HAP-1 (cell line): ENCODE measurements at regions not wholly inside any gene's neighbourhood (a gene's known extent, or its start where the extent isn't known, plus 50 kb on each side); places are given as distances from the start of the nearest gene placed in this dataset.
"Not testable (repeated sequence)": the region's sequence is repeated elsewhere in the genome, so short reads cannot be mapped to it uniquely, and the experiment has no call there.

Source experiments
- DNase-seq, 2 experiments: peaks; one replicate each; pipeline ENCODE4 v3.0.0-alpha.2; 2016 to 2020; ENCODE audit warnings: low spot score in 2 of 2
- H3K27me3 ChIP-seq: fragments of 250-450 bp; sonication (Bioruptor Pico); 2 replicates; pipeline ENCODE4 v1.5.1; 2020; ENCODE audit warnings: low read depth, mild to moderate bottlenecking, moderate library complexity
- H3K36me3 ChIP-seq: fragments of 250-450 bp; sonication (Bioruptor Pico); replicated peaks from 2 replicates; pipeline ENCODE4 v1.5.1; 2020; ENCODE audit warnings: mild to moderate bottlenecking
- H3K4me1 ChIP-seq: fragments of 250-450 bp; sonication (Bioruptor Pico); 2 replicates; pipeline ENCODE4 v1.5.1; 2020; ENCODE audit warnings: mild to moderate bottlenecking
- H3K4me3 ChIP-seq: fragments of 250-450 bp; sonication (Bioruptor Pico); 2 replicates; pipeline ENCODE4 v1.5.1; 2020; ENCODE audit warnings: mild to moderate bottlenecking, moderate library complexity
- H3K9me3 ChIP-seq: fragments of 250-450 bp; sonication (Bioruptor Pico); 2 replicates; pipeline ENCODE4 v1.5.1; 2020; ENCODE audit warnings: mild to moderate bottlenecking, moderate library complexity
- in situ Hi-C: fragments of 300-500 bp; cut with MboI; formaldehyde crosslinking; loops from 3 replicates; pipeline ENCODE4 v1.14.3; 2020; ENCODE audit warnings: low sequenced_read_pairs, inconsistent platforms, mixed read lengths

DNA sequence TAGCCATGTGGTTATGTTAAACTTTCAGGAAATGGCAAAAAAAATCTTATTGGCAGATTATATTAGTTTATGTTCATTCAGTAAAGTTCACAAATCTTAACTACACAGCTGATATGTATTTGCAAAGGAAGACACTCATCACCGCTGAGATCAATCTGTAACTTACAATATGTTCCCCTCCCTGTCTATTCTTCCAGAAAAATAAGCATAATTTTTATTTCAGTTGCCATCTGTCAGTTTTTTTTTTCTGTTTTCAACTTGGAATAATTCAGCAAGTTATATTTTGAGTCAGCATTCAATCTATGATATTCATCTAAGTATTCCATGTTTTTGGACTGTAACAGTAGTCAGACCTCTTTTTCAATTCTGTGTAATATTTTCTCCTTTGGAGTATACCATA, 1019.9 kb upstream of the PTPRD start:
- Histone ChIP-seq H3K4me3 (no peak overlapping the region), H3K4me1 (no peaks in the 10 kb centered on the region), H3K9me3 (no peaks in the 10 kb centered on the region; the same call in 1 of the 2 replicates), H3K36me3 (no peaks in the 10 kb centered on the region), H3K27me3 (no peaks in the 10 kb centered on the region)
- in situ Hi-C loops: no loop called here
- DNase-seq: no peak

DNA sequence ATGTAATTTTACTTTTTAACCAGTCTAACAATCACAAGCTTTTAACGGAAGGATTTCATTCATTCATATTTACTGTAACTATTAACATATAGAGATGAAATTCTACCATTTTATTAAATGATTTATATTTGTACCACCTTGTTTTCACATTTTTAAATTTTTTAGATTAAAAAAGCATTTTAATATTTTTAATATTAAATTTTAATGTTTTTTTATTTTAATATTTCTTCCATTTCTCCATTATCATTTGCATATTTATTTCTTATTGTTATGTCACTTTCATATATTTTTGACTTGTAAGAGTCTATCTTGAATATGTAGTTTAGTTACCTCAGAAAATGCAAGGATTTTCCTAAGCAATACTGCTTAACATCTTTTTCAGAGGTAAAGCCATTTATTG, 1034.0 kb upstream of the PTPRD start:
- no peaks in the 10 kb centered on the region; the same call in 1 of the 2 replicates for H3K9me3 ChIP-seq
- in situ Hi-C loops: no loop called here

DNA sequence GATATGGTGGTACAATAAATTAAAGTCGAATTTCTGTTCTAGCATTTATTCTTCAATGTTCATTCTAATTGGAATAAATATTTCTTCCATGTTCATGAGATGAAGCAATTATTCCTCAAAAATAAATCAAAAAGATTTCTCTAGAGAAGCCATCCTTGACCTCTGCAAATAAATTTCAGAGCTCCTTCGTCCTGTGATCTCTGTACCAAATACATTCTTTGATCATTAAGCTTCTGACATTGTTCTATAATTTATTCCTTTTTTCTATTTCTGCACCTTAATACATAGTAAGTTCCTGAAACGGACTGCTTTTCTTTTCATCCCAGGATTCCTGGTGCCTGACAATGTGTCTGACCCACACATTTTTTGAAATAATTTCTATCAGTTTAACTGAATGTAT, 1039.3 kb upstream of the TYRP1 start:
- H3K4me1 ChIP-seq: no peaks in the 10 kb centered on the region
- no peaks in the 10 kb centered on the region for H3K36me3 ChIP-seq
- H3K27me3 ChIP-seq: no peaks in the 10 kb centered on the region
- no peaks in the 10 kb centered on the region for H3K9me3 ChIP-seq
- DNase-seq: no peak
- in situ Hi-C loops: no loop called here
- no peak overlapping the region for H3K4me3 ChIP-seq

More for the DNA sequence above, 1034.0 kb upstream of the PTPRD start:
- H3K36me3 ChIP-seq: no peaks in the 10 kb centered on the region
- H3K4me1 ChIP-seq: no peaks in the 10 kb centered on the region
- no peaks in the 10 kb centered on the region for H3K27me3 ChIP-seq
- H3K4me3 ChIP-seq: no peak overlapping the region
- DNase-seq: no peak

DNA sequence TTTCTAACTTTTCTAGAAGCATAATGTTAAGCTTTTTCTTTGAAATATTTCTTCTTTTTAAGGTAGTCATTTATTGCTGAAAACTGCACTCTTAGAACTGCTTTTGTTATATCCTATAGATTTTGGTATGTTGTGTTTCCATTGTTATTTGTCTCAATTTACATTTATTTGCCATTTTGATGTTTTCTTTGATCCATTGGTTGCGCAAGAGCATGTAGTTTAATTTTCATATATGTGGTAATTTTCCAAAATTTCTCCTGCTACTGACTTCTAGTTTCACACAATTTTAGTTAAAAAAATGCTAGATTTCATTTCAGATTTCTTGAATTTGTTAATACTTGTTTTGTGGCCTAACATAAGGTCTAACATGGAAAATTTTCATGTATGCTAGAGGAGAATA, 1029.3 kb upstream of the TYRP1 start:
- no peak overlapping the region for H3K4me3 ChIP-seq
- H3K9me3 ChIP-seq: no peaks in the 10 kb centered on the region
- in situ Hi-C loops: no loop called here
- DNase-seq: no peak
- no peaks in the 10 kb centered on the region for H3K27me3 ChIP-seq
- H3K4me1 ChIP-seq: no peaks in the 10 kb centered on the region
- H3K36me3 ChIP-seq: no peaks in the 10 kb centered on the region

DNA sequence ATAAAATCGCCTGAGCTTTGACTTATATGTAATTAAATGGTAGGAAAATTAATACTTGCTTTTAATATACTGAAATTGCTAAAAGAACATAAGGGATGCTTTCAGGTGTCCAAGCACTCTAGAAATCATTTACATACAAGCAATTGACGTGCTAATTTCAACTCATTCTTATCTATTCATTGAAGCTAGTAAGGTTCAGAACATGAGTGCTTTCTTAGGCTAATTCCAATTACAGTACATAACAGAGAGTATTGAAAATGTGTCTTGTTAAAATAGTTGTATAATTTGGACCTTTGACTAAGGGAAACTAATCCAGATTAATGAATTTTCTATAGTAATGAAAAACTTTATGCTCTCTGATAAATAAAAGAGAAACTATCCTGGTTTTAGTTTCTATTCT, 1016.4 kb upstream of the TYRP1 start:
- Histone ChIP-seq H3K9me3 (peaks cover 3% of the 10 kb centered on the region; the same call in 1 of the 2 replicates), H3K27me3 (no peaks in the 10 kb centered on the region)
- in situ Hi-C loops: no loop called here

DNA sequence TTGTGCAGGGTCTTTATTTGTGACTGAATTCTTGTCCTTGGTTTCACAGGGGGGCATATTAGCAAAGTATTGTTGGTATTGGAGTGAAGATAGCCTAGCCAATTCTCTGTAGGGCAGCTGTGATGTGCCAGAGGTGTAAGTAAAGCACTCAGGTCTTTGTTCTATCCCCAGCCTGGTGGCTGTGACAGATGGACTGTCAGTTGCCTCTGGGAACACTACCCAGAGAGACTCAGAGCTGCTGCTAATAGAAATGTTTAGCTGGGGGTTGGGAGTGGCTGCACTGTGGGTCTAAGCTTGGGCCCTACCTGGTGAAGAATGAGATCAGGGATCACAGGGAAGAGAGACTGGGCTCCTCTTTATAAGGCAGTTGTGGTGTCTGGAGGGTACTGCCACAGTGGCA, 1006.5 kb upstream of the TYRP1 start:
- H3K4me1 ChIP-seq: peaks cover 4% of the 10 kb centered on the region; the same call in 1 of the 2 replicates
- no peak for DNase-seq
- no peaks in the 10 kb centered on the region for H3K36me3 ChIP-seq
- in situ Hi-C loops: no loop called here
- no peaks in the 10 kb centered on the region for H3K9me3 ChIP-seq
- no peaks in the 10 kb centered on the region for H3K27me3 ChIP-seq
- no peak overlapping the region for H3K4me3 ChIP-seq

More for the DNA sequence above, 1016.4 kb upstream of the TYRP1 start:
- Histone ChIP-seq H3K4me1 (peaks cover 8% of the 10 kb centered on the region), H3K4me3 (no peak overlapping the region), H3K36me3 (no peaks in the 10 kb centered on the region)
- peak in 1 of 2 experiments; percentile 90 for DNase-seq

DNA sequence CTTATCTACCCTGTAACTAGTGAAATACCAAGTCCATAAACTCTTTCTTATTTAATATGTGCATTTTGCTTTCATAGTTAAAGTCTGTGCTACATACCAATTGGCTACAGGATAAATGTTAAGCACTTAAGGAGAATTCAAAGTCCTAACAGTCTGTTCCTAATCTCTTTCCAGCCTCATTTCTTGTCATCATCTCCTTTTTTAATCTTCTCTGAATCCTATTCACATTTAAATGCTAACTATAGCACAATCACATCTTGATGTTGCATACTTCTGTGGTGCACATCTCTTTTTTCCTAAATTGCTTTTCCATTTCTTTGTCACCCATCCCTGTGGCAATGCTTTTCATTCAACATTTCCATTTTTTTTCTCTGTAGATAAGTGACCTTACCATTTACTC, 996.1 kb upstream of the TYRP1 start:
- Histone ChIP-seq H3K4me3 (no peak overlapping the region), H3K36me3 (no peaks in the 10 kb centered on the region), H3K9me3 (no peaks in the 10 kb centered on the region), H3K4me1 (peaks cover 30% of the 10 kb centered on the region), H3K27me3 (no peaks in the 10 kb centered on the region)
- in situ Hi-C loops: no loop called here
- DNase-seq: peak in 1 of 2 experiments; percentile 96

DNA sequence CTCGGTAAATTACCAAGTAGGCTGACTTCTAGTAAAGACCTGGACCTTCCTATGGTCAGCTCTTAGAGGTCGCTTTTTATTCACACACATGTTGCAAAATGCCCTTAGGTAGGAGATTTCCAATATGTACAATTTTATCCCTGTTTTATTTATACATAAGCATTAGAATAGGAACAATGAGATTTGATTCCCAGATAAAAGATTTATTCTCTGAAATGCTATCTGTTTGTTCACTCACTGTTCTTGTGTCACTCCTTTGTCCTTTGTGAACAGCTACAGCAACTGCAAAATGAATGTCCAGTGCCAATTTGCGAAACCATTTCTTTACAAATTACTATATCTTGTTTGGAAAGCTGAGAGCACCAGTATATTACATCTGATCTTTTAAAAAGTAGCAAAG, 991.5 kb upstream of the TYRP1 start:
- in situ Hi-C loops: no loop called here
- Histone ChIP-seq H3K4me1 (peaks cover 40% of the 10 kb centered on the region), H3K27me3 (no peaks in the 10 kb centered on the region), H3K9me3 (no peaks in the 10 kb centered on the region), H3K36me3 (no peaks in the 10 kb centered on the region), H3K4me3 (no peak overlapping the region)
- DNase-seq: peak in 1 of 2 experiments; percentile 67

DNA sequence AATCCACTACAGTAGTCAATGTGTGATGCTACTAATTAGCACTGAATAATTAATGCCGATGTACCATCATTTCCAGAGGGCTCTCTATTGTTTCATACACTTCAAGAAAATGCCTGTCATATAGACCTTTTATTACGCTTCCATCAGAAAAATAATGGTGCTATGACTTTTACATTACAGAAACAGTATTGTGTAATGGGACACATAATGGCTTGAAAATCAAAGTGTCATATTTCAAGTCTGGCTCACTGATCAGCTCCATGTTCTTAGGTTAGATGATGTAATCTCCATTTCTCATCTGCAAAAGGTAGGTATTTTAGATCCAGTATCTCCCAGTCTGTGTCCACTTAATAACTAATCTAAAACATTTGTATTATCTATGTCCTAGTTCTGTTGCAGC, 990.6 kb upstream of the TYRP1 start:
- Histone ChIP-seq H3K9me3 (no peaks in the 10 kb centered on the region), H3K4me3 (no peak overlapping the region)
- in situ Hi-C loops: no loop called here

DNA sequence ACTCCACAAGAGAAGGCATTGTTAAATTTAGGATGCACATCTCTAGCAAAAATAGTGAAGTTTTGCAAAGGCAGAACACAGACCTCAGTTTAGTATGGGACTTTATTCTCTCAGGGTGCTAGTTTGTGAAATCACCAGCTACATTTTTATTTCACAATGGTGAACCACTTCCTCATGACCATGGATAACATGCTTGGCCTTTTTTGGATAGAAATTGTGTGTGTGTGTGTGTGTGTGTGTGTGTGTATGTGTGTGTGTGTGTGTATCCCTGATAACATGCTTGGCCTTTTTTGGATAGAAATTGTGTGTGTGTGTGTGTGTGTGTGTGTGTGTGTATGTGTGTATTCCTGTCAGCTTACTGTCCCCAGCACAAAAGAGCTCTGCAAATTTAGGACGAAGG, 989.0 kb upstream of the TYRP1 start:
- H3K4me3 ChIP-seq, H3K27me3 ChIP-seq, in situ Hi-C loops, H3K36me3 ChIP-seq, DNase-seq, H3K9me3 ChIP-seq: not testable (repeated sequence)
- H3K4me1 ChIP-seq: peaks cover 31% of the 10 kb centered on the region

More for the DNA sequence above, 990.6 kb upstream of the TYRP1 start:
- H3K27me3 ChIP-seq: no peaks in the 10 kb centered on the region
- no peaks in the 10 kb centered on the region for H3K36me3 ChIP-seq
- peak in 1 of 2 experiments; percentile 52 for DNase-seq
- peaks cover 35% of the 10 kb centered on the region for H3K4me1 ChIP-seq

DNA sequence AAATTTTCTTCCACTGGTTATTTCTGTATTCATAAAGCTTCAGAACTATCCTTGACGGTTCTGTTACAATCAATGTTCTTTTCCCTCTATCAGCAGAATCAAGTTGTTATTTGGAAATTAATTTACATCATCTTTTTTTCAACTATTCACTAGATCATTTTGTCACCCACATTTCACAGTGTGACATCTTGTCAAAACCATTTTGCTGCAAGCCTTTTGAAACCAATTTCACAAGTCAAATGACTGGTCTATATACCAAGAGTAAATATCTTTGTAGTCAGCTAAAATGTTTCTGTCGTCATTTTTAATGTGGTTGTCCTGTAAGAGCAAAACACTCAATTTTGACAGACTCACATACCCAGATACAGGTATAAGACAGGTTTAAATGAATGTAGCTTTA, 984.3 kb upstream of the TYRP1 start:
- DNase-seq: no peak
- Histone ChIP-seq H3K9me3 (no peaks in the 10 kb centered on the region), H3K4me3 (no peak overlapping the region), H3K4me1 (peaks cover 3% of the 10 kb centered on the region), H3K27me3 (no peaks in the 10 kb centered on the region), H3K36me3 (no peaks in the 10 kb centered on the region)
- in situ Hi-C loops: no loop called here

DNA sequence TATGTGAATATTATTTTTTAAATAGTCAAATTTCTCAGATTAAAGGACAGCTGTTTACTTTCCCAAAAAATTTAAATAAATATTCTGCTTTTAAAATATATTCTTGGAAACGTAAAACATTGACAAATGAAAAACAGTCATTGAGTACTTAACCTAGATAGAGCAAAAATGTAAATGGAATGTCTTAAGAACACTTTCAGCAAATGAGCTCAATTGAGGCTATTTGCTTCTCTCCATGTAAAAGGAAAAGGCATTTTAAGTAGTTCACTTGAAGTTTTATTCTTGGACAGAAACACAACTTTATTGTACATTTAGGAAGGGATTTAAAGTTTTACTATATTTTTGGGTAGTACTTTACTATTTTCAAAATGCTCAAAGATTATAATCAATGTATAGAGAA, 983.6 kb upstream of the TYRP1 start:
- Histone ChIP-seq H3K4me3 (no peak overlapping the region), H3K9me3 (no peaks in the 10 kb centered on the region), H3K4me1 (no peaks in the 10 kb centered on the region; the same call in 1 of the 2 replicates), H3K36me3 (no peaks in the 10 kb centered on the region), H3K27me3 (no peaks in the 10 kb centered on the region)
- in situ Hi-C loops: no loop called here
- no peak for DNase-seq

DNA sequence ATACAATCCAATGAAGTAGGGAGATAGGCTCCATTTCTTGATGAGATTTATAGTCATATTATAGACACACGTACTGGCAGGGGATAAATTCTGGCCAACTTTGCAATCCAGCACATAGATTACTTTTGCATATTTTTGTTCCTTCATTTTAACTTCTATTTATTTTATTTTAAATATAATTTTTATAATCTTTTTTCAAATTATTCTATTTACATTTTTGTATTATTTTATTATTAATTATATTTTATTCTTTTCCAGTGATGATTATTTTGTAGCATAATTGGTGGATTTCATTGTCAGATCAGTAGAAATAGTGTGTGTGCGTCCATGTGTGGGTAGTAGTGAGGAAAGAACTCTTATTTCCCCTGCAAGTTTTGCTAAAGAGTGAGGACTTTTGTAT, 980.1 kb upstream of the TYRP1 start:
- H3K4me3 ChIP-seq: no peak overlapping the region
- no peaks in the 10 kb centered on the region for H3K36me3 ChIP-seq
- no peaks in the 10 kb centered on the region for H3K9me3 ChIP-seq
- DNase-seq: no peak
- H3K4me1 ChIP-seq: no peaks in the 10 kb centered on the region
- H3K27me3 ChIP-seq: no peaks in the 10 kb centered on the region
- in situ Hi-C loops: no loop called here

DNA sequence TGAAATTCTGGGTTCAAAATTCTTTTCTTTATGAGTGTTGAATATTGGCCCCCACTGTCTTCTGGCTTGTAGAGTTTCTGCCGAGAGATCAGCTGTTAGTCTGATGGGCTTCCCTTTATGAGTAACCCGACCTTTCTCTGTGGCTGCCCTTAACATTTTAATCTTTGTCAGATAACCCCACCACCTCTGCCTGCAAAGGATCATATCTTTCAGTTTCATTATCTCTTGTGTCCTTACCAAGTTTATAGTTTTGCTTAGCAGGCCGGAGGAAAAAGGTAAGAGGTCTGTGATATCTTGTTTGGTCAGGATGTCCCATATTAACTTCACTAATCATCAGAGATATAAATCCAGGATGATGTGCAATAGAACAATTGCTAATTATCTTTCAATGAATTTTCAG, 970.2 kb upstream of the TYRP1 start:
- H3K36me3 ChIP-seq: no peaks in the 10 kb centered on the region
- DNase-seq: no peak
- no peaks in the 10 kb centered on the region for H3K4me1 ChIP-seq
- H3K4me3 ChIP-seq: no peak overlapping the region
- H3K27me3 ChIP-seq: no peaks in the 10 kb centered on the region
- no peaks in the 10 kb centered on the region for H3K9me3 ChIP-seq
- in situ Hi-C loops: no loop called here

DNA sequence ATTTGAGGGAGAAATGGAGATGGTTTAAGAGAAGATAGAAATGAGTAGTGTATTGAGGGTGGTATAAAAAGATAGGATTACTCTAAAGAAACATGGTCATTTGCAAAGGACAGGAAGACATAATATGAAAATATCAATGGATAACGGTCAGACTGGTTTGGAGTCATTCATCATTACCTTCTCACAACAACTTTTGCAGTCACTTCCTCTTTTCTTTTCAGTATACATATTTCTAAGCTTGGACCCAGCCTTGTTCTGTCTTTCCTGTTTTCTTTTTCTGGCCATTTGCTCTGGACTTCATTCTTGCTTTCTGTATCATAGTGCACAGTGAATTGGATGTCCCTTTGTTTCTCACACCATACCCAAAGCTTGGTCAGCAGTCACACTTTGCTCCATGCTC, 966.5 kb upstream of the TYRP1 start:
- no peak overlapping the region for H3K4me3 ChIP-seq
- H3K36me3 ChIP-seq: no peaks in the 10 kb centered on the region
- no peaks in the 10 kb centered on the region for H3K9me3 ChIP-seq
- no peaks in the 10 kb centered on the region for H3K27me3 ChIP-seq
- in situ Hi-C loops: no loop called here
- H3K4me1 ChIP-seq: peaks cover 14% of the 10 kb centered on the region
- DNase-seq: no peak
